H1 (cell line): ENCODE measurements at regions not wholly inside any gene's neighbourhood (a gene's known extent, or its start where the extent isn't known, plus 50 kb on each side); places are given as distances from the start of the nearest gene placed in this dataset.

Experiments
- CTCF ChIA-PET: fragments of 300-600 bp; sonication (Branson Sonifier 250); formaldehyde crosslinking; loops from one replicate; lab custom pipeline; 2021; ENCODE audit not compliant: partially characterized antibody; lab: Charles Lee
- POLR2A ChIA-PET: fragments of 300-600 bp; sonication (Branson Sonifier 250); formaldehyde crosslinking; loops from one replicate; lab custom pipeline; 2021; ENCODE audit warnings: inconsistent platforms; ENCODE audit not compliant: partially characterized antibody; lab: Charles Lee
- DNase-seq, 2 experiments: peaks; one replicate each; pipeline versions ENCODE4 v3.0.0 to v3.0.0-alpha.2; 2010 to 2022; ENCODE audit warnings: low spot score in 2 of 2, low read depth in 1 of 2, mixed read lengths in 1 of 2
- FAIRE-seq: peaks from 2 replicates; lab custom pipeline; 2011; peaks lifted over from hg19 to GRCh38; lab: Jason Lieb, UNC
- H2AFZ ChIP-seq: 2 replicates; pipeline ENCODE4 v1.8.1; 2012; ENCODE audit warnings: low read length, inconsistent platforms
- H2AK5ac ChIP-seq: 2 replicates; pipeline ENCODE4 v1.6.1; 2013; ENCODE audit warnings: low read depth, low read length
- H2BK120ac ChIP-seq: replicated peaks from 2 replicates; pipeline ENCODE3; 2013; ENCODE audit warnings: low read depth, low read length, inconsistent platforms
- H2BK12ac ChIP-seq: 2 replicates; pipeline ENCODE4 v1.6.1; 2013; ENCODE audit warnings: low read depth, low read length
- H2BK15ac ChIP-seq: 2 replicates; pipeline ENCODE4 v1.6.1; 2013; ENCODE audit warnings: low read length
- H2BK20ac ChIP-seq: 2 replicates; pipeline ENCODE4 v1.6.1; 2013; ENCODE audit warnings: low read length
- H2BK5ac ChIP-seq: 2 replicates; pipeline ENCODE4 v1.6.1; 2013; ENCODE audit warnings: low read depth, low read length
- H3K14ac ChIP-seq: 2 replicates; pipeline ENCODE4 v1.6.1; 2013; ENCODE audit warnings: inconsistent platforms; ENCODE audit not compliant: insufficient read length
- H3K18ac ChIP-seq: 2 replicates; pipeline ENCODE4 v1.6.1; 2013; ENCODE audit warnings: low read length; ENCODE audit errors: extremely low read depth
- H3K23ac ChIP-seq: 2 replicates; pipeline ENCODE4 v1.6.1; 2013; ENCODE audit warnings: inconsistent platforms; ENCODE audit not compliant: insufficient read length
- H3K23me2 ChIP-seq: 2 replicates; pipeline ENCODE4 v1.6.1; 2013; ENCODE audit warnings: low read depth, low read length
- H3K27ac ChIP-seq: 2 replicates; pipeline ENCODE4 v1.6.1; 2011; ENCODE audit warnings: low read depth, low read length, inconsistent platforms
- H3K27me3 ChIP-seq, 4 experiments: replicated peaks in 1 of 4; 1 replicate in 1 of 4; 2 replicates in 3 of 4; pipeline versions ENCODE4 v1.6.1 to v1.8.1; 2011 to 2013; ENCODE audit warnings: low read length in 3 of 4, mild to moderate bottlenecking in 3 of 4, inconsistent platforms in 2 of 4, mixed read lengths in 2 of 4, moderate library complexity in 1 of 4; ENCODE audit not compliant: control insufficient read depth in 3 of 4, insufficient read depth in 3 of 4; ENCODE audit errors: extremely low read depth in 1 of 4
- H3K36me3 ChIP-seq, 4 experiments: 2 replicates each; pipeline versions ENCODE4 v1.6.1 to v1.8.1; 2011 to 2013; ENCODE audit warnings: mild to moderate bottlenecking in 4 of 4, low read length in 3 of 4, moderate library complexity in 2 of 4, control low read depth in 1 of 4, inconsistent platforms in 1 of 4; ENCODE audit not compliant: insufficient read depth in 4 of 4, control insufficient read depth in 2 of 4
- H3K4ac ChIP-seq: replicated peaks from 2 replicates; pipeline ENCODE3; 2013; ENCODE audit warnings: low read length, low read depth, mixed read lengths, inconsistent platforms; ENCODE audit not compliant: insufficient read length
- H3K4me1 ChIP-seq, 4 experiments: replicated peaks in 1 of 4; 1 replicate in 1 of 4; 2 replicates in 3 of 4; pipeline versions ENCODE4 v1.6.1 to v1.8.1; 2011 to 2013; ENCODE audit warnings: low read length in 3 of 4, inconsistent platforms in 2 of 4, mixed read lengths in 1 of 4; ENCODE audit not compliant: insufficient read depth in 4 of 4, control insufficient read depth in 3 of 4
- H3K4me2 ChIP-seq, 2 experiments: 2 replicates each; pipeline versions ENCODE4 v1.6.1 to v1.8.1; 2011 to 2013; ENCODE audit warnings: low read depth in 2 of 2, low read length in 2 of 2, control low read depth in 1 of 2, inconsistent platforms in 1 of 2, mild to moderate bottlenecking in 1 of 2; ENCODE audit not compliant: insufficient read depth in 1 of 2
- H3K4me3 ChIP-seq, 4 experiments: fragments of 200-600, 300-600 bp in 1 of 4; sonication (generic), shearing (Covaris generic), sonication (Bioruptor Twin) in 1 of 4; 2 replicates each; pipeline versions ENCODE4 v1.5.1 to v1.8.1; 2011 to 2016; ENCODE audit warnings: low read length in 4 of 4, low read depth in 3 of 4, control low read depth in 2 of 4, inconsistent platforms in 2 of 4, mild to moderate bottlenecking in 2 of 4, mixed read lengths in 1 of 4, moderate library complexity in 1 of 4; ENCODE audit not compliant: insufficient read depth in 2 of 4; ENCODE audit errors: extremely low read depth in 1 of 4
- H3K56ac ChIP-seq: replicated peaks from 2 replicates; pipeline ENCODE3; 2013; ENCODE audit warnings: low read depth, mild to moderate bottlenecking, mixed read lengths, low read length, inconsistent platforms; ENCODE audit not compliant: insufficient read length
- H3K79me1 ChIP-seq: 2 replicates; pipeline ENCODE4 v1.6.1; 2013; ENCODE audit warnings: low read depth, low read length, control low read depth
- H3K79me2 ChIP-seq, 2 experiments: 2 replicates each; pipeline versions ENCODE4 v1.6.1 to v1.8.1; 2012 to 2013; ENCODE audit warnings: low read length in 2 of 2, mild to moderate bottlenecking in 2 of 2, inconsistent platforms in 1 of 2; ENCODE audit not compliant: insufficient read depth in 2 of 2, control insufficient read depth in 1 of 2
- H3K9ac ChIP-seq, 4 experiments: replicated peaks in 1 of 4; 1 replicate in 1 of 4; 2 replicates in 3 of 4; pipeline versions ENCODE4 v1.6.1 to v1.8.1; 2011 to 2013; ENCODE audit warnings: low read depth in 3 of 4, low read length in 3 of 4, control low read depth in 2 of 4, mild to moderate bottlenecking in 2 of 4, moderate library complexity in 2 of 4, inconsistent platforms in 1 of 4; ENCODE audit errors: extremely low read depth in 1 of 4
- H3K9me3 ChIP-seq, 2 experiments: 2 replicates each; pipeline versions ENCODE4 v1.6.1 to v1.8.1; 2012 to 2013; ENCODE audit warnings: mild to moderate bottlenecking in 2 of 2, moderate library complexity in 2 of 2, control low read depth in 1 of 2, inconsistent platforms in 1 of 2, low read depth in 1 of 2, low read length in 1 of 2, mixed read lengths in 1 of 2; ENCODE audit not compliant: insufficient read depth in 2 of 2
- H4K20me1 ChIP-seq, 2 experiments: replicated peaks in 1 of 2; 2 replicates each; pipeline versions ENCODE3 to v1.8.1; 2011 to 2013; ENCODE audit warnings: inconsistent platforms in 2 of 2, low read length in 2 of 2, mild to moderate bottlenecking in 1 of 2; ENCODE audit not compliant: insufficient read depth in 2 of 2, control insufficient read depth in 1 of 2
- H4K5ac ChIP-seq: 2 replicates; pipeline ENCODE4 v1.6.1; 2013; ENCODE audit warnings: low read length, low read depth, mixed read lengths, inconsistent platforms; ENCODE audit not compliant: insufficient read length
- H4K8ac ChIP-seq: 2 replicates; pipeline ENCODE4 v1.8.0; 2013; ENCODE audit warnings: mild to moderate bottlenecking, moderate library complexity, low read length, inconsistent platforms; ENCODE audit not compliant: insufficient read depth; ENCODE audit errors: extremely low read depth
- H4K91ac ChIP-seq: replicated peaks from 2 replicates; pipeline ENCODE3; 2013; ENCODE audit warnings: low read length, mixed read lengths, inconsistent platforms; ENCODE audit not compliant: insufficient read length
- BCL11A ChIP-seq, 2 experiments: IDR thresholded peaks; one replicate each; pipeline ENCODE4 v1.6.1; 2011; ENCODE audit warnings: low read depth in 2 of 2, low read length in 2 of 2, mild to moderate bottlenecking in 2 of 2
- BRCA1 ChIP-seq: IDR thresholded peaks from 2 replicates; pipeline ENCODE4 v1.6.1; 2012; ENCODE audit warnings: low read depth, low read length, improper control_type of control experiment
- EGR1 ChIP-seq: IDR thresholded peaks from 2 replicates; pipeline ENCODE4 v1.6.1; 2011; ENCODE audit warnings: low read depth, low read length, borderline replicate concordance
- GTF2F1 ChIP-seq: IDR thresholded peaks from 2 replicates; pipeline ENCODE4 v1.6.1; 2012; ENCODE audit warnings: low read depth, low read length, improper control_type of control experiment, borderline replicate concordance
- SIRT6 ChIP-seq: IDR thresholded peaks from one replicate; pipeline ENCODE4 v1.7.1; 2012; ENCODE audit warnings: low read length, inconsistent platforms
- TAF1 ChIP-seq: IDR thresholded peaks from 2 replicates; pipeline ENCODE4 v1.6.1; 2011; ENCODE audit warnings: mild to moderate bottlenecking, low read depth, low read length
- TAF7 ChIP-seq: optimal IDR thresholded peaks from 2 replicates; pipeline ENCODE3; 2011; ENCODE audit warnings: low read depth, mild to moderate bottlenecking, inconsistent platforms, low read length, moderate library complexity, borderline replicate concordance
- WGBS, 2 experiments: shearing (Covaris generic) in 1 of 2; methylation state at CpG; one replicate each; pipeline versions ENCODE4 v1.1.6 to v1.1.7; 2013 to 2015; ENCODE audit warnings: low lambda C conversion rate in 2 of 2, mixed read lengths in 2 of 2, inconsistent platforms in 1 of 2, low coverage in 1 of 2, missing lambda C conversion rate in 1 of 2; ENCODE audit not compliant: insufficient replicate concordance in 2 of 2, insufficient coverage in 1 of 2, insufficient read length in 1 of 2; ENCODE audit errors: extremely low coverage in 1 of 2, missing lambda C conversion rate in 1 of 2; 5-methylcytosine and 5-hydroxymethylcytosine counted together

DNA sequence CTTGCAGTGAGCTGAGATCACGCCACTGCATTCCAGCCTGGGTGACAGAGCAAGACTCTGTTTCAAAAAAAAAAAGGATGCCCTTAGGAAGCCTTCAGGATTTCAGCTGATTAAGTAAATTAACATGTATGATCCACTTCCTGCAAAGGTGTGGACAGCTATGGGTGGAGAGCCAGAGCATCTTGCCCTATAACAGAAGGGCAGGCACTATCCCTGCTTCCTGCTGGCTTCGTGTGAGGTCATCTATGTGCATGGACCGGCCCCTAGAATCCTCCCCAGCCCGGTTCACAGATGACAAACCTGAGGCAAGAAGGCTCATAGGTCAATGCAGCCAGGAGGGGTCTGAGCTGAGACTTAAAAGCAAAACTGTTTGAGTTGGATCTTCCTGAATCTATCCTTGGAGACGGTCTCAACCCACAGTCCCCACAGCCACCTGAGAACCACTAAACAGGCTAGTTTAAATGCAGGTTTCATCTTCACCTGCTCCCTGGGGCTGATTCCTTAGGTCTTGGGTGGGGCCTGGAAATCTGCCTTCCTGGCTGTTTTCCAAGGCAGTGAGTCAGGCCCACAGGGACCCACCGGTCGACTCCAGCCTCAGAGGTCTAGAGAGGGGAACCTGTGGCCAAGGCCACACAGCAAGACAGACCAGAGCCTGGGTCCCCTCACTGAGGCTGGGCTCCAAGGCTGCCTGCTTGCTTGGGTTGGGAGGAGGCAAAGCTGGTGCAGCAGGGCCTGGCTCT, 55.2 kb upstream of the MPEG1 start:
- no peak overlapping the region for H2AFZ ChIP-seq
- no peak overlapping the region for H3K4me3 ChIP-seq
- no peaks in the 10 kb centered on the region for H3K36me3 ChIP-seq
- POLR2A ChIA-PET = no interaction called here
- H2BK20ac ChIP-seq = no peak overlapping the region
- 87% methylated on average over 7 of the region's 7 CpGs; no CpG with 5 or more reads in 1 of the 2 experiments for WGBS, 2 experiments
- no peak overlapping the region for H3K27ac ChIP-seq
- no peak overlapping the region for H4K91ac ChIP-seq
- no peaks in the 10 kb centered on the region for H3K23me2 ChIP-seq
- H3K79me1 ChIP-seq = no peaks in the 10 kb centered on the region
- CTCF ChIA-PET = interaction anchor here (1.3 to 8.4 kb wide), 3 partner anchors 15 to 163 kb away, joined by 4 to 74 read pairs (median 6); no protein-coding TSS in a partner anchor
- no peak overlapping the region for H3K4ac ChIP-seq
- H2BK5ac ChIP-seq = no peak overlapping the region
- no peaks in the 10 kb centered on the region for H3K79me2 ChIP-seq
- H3K9ac ChIP-seq = no peak overlapping the region
- no peaks in the 10 kb centered on the region for H3K4me1 ChIP-seq
- no peaks in the 10 kb centered on the region for H3K9me3 ChIP-seq
- no peaks in the 10 kb centered on the region for H4K20me1 ChIP-seq
- no peak overlapping the region for H3K14ac ChIP-seq
- no peak for DNase-seq
- no peak overlapping the region for H2BK12ac ChIP-seq
- no peak overlapping the region for H3K23ac ChIP-seq
- no peak overlapping the region for H2AK5ac ChIP-seq
- no peak overlapping the region for H3K4me2 ChIP-seq
- no peak overlapping the region for H3K56ac ChIP-seq
- no peak overlapping the region for H2BK15ac ChIP-seq
- peaks cover 0 to 1% (median 0%) of the 10 kb centered on the region in 4 experiments; a peak in 1 of 7 replicates for H3K27me3 ChIP-seq
- TF ChIP-seq EGR1 (no peak), BRCA1 (no peak), TAF1 (no peak), SIRT6 (no peak), TAF7 (no peak), GTF2F1 (no peak), BCL11A (IDR thresholded peaks at IDR 0.05; ENCODE audit: low read depth in 2 of 2, low read length in 2 of 2) (no peak)
- TF ChIP-seq, all 59 proteins: peak for 0
- FAIRE-seq = no peak
- no peak overlapping the region for H2BK120ac ChIP-seq
- no peak overlapping the region for H4K8ac ChIP-seq
- H4K5ac ChIP-seq = no peak overlapping the region
- H3K18ac ChIP-seq = no peak overlapping the region
